ENCODE measurements at regions not wholly inside any gene's neighbourhood (a gene's known extent, or its start where the extent isn't known, plus 50 kb on each side); places are given as distances from the start of the nearest gene placed in this dataset.
"Not testable (repeated sequence)": the region's sequence is repeated elsewhere in the genome, so short reads cannot be mapped to it uniquely, and the experiment has no call there.

GRCh38 chr5:30556-30955, 61.4 kb upstream of the PLEKHG4B start:
- not testable (repeated sequence) for TF ChIP-seq POLR2A (IDR thresholded peaks at IDR 0.05; ENCODE audit: low read depth); CTCF (IDR thresholded peaks at IDR 0.05); EP300 (IDR thresholded peaks at IDR 0.05); POLR2AphosphoS5 (IDR thresholded peaks at IDR 0.05)
